Neural progenitor cell (in vitro differentiated cells): ENCODE measurements at regions not wholly inside any gene's neighbourhood (a gene's known extent, or its start where the extent isn't known, plus 50 kb on each side); places are given as distances from the start of the nearest gene placed in this dataset.

Experiments
- EZH2 ChIP-seq: fragments of 200-600 bp; sonication (generic); IDR thresholded peaks from 2 replicates; pipeline ENCODE4 v1.6.1; 2017; ENCODE audit warnings: antibody characterized with exemption, mild to moderate bottlenecking, moderate library complexity
- EZH2phosphoT487 ChIP-seq: fragments of 200-600 bp; sonication (generic); IDR thresholded peaks from 2 replicates; pipeline ENCODE4 v1.6.1; 2017; ENCODE audit warnings: antibody characterized with exemption
- TF ChIP-seq, protein P1 (sequence below): fragments of 200-600 bp; sonication (generic); IDR thresholded peaks from 2 replicates; pipeline ENCODE4 v1.5.1; 2017; ENCODE audit warnings: antibody characterized with exemption, mild to moderate bottlenecking

DNA sequence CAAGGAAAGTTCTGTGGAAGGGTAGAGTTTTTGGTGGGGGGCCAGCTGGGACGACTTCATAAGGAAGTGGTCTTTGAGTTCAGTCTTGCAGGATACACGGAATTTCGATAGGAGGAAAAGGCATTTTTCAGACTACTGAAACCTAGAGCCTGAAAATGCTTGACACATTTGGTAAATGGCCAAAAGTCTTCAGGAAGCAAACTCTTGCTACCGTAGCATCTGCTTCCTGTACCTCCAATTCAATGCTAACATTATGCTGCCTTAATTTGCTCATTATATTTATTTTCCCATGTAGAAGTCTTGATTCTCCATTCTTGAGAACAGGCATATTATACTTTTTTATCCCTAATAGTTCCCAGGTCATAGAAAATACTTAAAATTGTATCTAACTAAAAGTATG, 129.3 kb upstream of the MED13 start:
- TF ChIP-seq, protein P1, sequence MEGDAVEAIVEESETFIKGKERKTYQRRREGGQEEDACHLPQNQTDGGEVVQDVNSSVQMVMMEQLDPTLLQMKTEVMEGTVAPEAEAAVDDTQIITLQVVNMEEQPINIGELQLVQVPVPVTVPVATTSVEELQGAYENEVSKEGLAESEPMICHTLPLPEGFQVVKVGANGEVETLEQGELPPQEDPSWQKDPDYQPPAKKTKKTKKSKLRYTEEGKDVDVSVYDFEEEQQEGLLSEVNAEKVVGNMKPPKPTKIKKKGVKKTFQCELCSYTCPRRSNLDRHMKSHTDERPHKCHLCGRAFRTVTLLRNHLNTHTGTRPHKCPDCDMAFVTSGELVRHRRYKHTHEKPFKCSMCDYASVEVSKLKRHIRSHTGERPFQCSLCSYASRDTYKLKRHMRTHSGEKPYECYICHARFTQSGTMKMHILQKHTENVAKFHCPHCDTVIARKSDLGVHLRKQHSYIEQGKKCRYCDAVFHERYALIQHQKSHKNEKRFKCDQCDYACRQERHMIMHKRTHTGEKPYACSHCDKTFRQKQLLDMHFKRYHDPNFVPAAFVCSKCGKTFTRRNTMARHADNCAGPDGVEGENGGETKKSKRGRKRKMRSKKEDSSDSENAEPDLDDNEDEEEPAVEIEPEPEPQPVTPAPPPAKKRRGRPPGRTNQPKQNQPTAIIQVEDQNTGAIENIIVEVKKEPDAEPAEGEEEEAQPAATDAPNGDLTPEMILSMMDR, result no peak
- TF ChIP-seq EZH2 (no peak), EZH2phosphoT487 (no peak)
